H1 (cell line): ENCODE measurements at regions not wholly inside any gene's neighbourhood (a gene's known extent, or its start where the extent isn't known, plus 50 kb on each side); places are given as distances from the start of the nearest gene placed in this dataset.

Experiments
- CHD7 ChIP-seq: fragments of 300-600 bp; sonication (generic); IDR thresholded peaks from 2 replicates; pipeline ENCODE4 v1.7.1; 2012; ENCODE audit warnings: low read length, moderate library complexity, mild to moderate bottlenecking, inconsistent platforms; ENCODE audit not compliant: insufficient replicate concordance
- GTF2F1 ChIP-seq: IDR thresholded peaks from 2 replicates; pipeline ENCODE4 v1.6.1; 2012; ENCODE audit warnings: low read depth, low read length, improper control_type of control experiment, borderline replicate concordance

DNA sequence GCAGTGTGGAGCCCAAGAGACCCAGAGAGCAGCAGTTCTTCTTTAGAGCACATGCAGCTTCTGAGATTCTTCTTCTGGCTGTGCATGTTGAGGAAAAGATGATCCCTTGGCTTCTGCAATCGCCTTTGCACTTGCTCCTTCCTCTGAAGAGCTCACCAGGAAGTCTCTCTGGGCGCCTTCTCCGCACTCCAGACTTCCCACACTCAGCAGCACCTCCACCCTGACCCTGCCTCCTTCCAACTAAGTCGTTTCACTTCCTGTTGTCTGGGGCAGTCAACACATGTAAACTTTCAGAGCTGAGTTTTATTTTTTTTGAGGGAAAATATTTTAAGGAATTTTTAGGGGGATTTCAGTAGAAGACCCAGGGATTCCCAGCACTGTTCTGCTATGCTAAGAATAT, 73.4 kb upstream of the F3 start (continued):
- TF ChIP-seq CHD7 = no peak
- no peak for TF ChIP-seq GTF2F1
